ENCODE measurements at regions not wholly inside any gene's neighbourhood (a gene's known extent, or its start where the extent isn't known, plus 50 kb on each side); places are given as distances from the start of the nearest gene placed in this dataset.

DNA sequence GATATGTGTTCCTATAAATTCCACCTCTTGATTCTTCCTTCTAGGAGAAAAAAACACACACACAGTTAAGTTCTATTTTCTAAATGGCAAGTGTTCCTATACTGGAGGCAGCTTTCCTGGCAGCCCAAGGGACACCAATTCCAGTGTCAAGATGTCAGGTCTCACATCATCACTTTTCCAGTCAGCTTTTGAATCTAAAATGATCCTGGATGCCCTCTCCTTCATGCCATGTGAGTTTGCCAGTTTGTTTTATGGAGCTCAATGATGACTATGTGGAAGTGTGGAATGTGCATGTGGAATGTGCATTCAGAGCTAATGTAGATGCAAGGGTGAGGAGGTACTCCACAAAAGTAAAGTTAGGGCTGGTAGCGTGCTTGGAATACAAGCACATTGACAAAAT, 269.3 kb upstream of the NMUR2 start:
- TF ChIP-seq, protein P1, sequence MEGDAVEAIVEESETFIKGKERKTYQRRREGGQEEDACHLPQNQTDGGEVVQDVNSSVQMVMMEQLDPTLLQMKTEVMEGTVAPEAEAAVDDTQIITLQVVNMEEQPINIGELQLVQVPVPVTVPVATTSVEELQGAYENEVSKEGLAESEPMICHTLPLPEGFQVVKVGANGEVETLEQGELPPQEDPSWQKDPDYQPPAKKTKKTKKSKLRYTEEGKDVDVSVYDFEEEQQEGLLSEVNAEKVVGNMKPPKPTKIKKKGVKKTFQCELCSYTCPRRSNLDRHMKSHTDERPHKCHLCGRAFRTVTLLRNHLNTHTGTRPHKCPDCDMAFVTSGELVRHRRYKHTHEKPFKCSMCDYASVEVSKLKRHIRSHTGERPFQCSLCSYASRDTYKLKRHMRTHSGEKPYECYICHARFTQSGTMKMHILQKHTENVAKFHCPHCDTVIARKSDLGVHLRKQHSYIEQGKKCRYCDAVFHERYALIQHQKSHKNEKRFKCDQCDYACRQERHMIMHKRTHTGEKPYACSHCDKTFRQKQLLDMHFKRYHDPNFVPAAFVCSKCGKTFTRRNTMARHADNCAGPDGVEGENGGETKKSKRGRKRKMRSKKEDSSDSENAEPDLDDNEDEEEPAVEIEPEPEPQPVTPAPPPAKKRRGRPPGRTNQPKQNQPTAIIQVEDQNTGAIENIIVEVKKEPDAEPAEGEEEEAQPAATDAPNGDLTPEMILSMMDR (IDR thresholded peaks at IDR 0.05; ENCODE audit: insufficient read depth, low read length, poor library complexity, severe bottlenecking) = no peak
- TF ChIP-seq EZH2phosphoT487 (conservative IDR thresholded peaks at IDR 0.05; ENCODE audit: low read length) = no peak

All from SU-DHL-6 (cell line).